SU-DHL-6 (cell line): ENCODE measurements at regions not wholly inside any gene's neighbourhood (a gene's known extent, or its start where the extent isn't known, plus 50 kb on each side); places are given as distances from the start of the nearest gene placed in this dataset.

Experiments
- CTCF ChIP-seq: fragments of 200-600 bp; sonication (generic); IDR thresholded peaks from one replicate; pipeline ENCODE4 v1.5.1; 2017; ENCODE audit warnings: antibody characterized with exemption, mild to moderate bottlenecking, low read length, moderate library complexity; ENCODE audit not compliant: insufficient read depth, poor library complexity, severe bottlenecking
- EZH2phosphoT487 ChIP-seq: fragments of 200-600 bp; sonication (generic), shearing (Covaris generic); conservative IDR thresholded peaks from 2 replicates; pipeline ENCODE4 v1.6.1; 2018; ENCODE audit warnings: mild to moderate bottlenecking, antibody characterized with exemption, low read length, moderate library complexity, mixed read lengths

DNA sequence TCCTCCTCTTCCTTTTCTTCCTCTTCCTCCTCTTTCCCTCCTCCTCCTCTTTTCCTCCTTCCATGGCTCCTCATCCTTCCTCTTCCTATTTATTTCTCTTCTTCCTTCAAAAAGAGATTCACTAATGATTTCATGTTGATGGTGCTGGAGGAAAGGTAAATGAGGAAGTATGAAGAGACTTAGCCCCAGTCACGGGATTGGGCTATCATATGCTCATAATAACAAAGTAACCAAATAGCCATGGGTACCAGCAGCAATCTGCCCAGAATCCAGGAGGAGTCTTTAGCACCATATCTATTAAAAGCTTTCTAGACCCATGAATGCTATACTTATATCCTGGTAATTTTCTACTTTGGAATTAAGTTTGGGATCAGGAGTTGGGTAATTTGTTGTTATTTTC is 910.9 kb upstream of the MAP3K7 start:
- TF ChIP-seq CTCF (no peak), EZH2phosphoT487 (no peak)
